GM21825 (cell line): ENCODE measurements at regions not wholly inside any gene's neighbourhood (a gene's known extent, or its start where the extent isn't known, plus 50 kb on each side); places are given as distances from the start of the nearest gene placed in this dataset.

Experiments used
- ATAC-seq: cut with Tn5 transposase; IDR thresholded peaks from one replicate; pipeline ENCODE4 v1.9.1; 2021; ENCODE audit warnings: mild to moderate bottlenecking, moderate library complexity; ENCODE audit not compliant: unreplicated experiment

DNA sequence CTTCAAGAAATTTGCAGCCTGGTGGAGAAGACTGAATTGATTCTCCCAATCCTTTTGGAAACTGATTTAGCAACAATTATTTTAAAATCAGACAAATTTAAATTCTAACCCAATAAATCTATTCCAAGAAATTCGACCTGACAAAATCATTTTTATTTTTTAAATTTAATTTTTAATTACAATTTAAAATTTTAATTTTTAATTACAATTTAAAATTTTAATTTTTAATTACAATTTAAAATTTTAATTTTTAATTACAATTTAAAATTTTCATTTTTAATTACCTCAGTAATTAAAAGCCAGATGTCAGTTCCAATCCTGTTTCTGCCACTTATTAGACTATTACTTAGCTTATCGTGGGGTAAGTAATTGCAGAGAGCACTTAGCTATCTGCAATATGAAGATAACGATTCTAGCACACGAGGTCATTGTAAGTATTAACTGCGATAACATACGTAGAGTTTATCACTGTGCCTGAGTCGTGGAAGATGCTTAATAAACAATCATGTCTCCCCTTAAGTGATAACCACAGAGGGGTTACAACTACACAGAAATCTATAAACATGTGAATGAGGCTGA is 346.4 kb upstream of the SLC24A2 start:
- no peak for ATAC-seq

DNA sequence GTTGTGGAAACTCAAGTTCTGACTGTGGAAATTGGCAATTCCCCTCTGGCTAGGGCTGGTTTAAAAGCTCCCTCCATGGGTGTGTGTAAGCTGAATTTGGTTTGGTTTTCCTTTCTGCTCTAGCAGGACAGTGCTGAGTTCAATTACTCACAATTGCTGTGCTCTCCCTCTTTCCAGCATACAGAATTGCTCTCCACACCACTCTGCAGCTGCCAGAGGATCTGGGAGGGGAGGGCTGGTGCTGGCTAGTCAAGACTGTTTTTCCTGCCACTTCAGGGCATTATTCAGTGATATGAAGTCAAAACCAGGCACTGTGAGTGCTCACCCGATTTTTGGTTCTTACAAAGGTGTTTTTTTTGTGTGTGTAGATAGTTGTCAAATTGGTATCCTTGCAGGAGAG is 336.9 kb upstream of the SLC24A2 start:
- ATAC-seq: no peak

DNA sequence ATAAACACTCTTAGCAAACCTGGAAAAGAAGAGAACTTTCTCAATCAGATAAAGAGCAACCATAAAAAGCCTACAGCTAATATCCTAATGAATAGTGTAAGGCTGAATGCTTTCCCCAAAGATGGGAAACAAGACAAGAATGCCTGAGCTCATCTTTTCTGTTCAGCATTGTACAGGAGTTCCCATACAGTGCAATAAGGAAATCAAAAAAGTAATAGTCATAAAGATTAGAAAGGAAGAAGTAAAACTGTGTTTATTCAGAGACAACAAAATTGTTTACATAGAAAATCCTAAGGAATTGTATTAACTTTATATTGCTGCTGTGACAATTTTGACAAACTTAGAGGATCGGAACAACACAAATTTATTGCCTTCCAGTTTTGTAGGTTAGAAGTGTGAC is 330.7 kb upstream of the SLC24A2 start:
- no peak for ATAC-seq

DNA sequence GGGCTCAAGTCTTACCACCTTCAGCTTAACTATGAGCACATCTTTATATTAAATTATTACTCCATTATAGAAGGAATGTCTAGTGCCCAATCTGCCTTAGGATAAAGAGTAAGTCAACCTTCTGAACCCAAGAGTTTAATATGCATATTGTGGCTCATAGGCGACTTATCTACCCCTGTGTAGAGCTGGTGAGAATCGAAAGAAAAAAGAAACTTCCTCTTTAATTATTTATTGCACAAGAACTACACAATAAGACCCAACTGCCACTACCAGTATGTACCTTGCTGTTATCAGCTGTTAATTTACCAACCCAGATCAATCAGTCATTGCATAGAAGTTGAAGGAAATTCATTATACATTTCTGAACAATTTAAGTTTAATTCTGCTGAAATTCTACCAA is 329.1 kb upstream of the SLC24A2 start:
- ATAC-seq: no peak

DNA sequence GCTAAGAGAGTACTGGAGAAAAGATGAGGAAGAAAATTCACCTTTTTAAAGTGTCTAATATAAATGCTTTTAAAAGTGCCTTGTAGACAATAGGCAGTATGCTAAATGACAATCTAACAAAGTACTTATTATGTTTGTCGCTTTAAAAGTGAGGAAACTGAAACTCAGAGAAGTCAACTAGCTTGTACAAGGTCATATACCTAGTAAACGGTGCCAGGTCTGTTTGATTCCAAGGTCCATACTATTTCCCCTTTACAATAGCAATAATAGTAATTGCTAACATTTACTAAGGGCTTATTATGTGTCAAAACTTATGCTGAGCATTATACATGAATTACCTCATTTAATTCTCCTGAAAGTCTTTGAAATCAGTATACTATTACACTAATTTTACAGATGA is 328.6 kb upstream of the SLC24A2 start:
- no peak for ATAC-seq

DNA sequence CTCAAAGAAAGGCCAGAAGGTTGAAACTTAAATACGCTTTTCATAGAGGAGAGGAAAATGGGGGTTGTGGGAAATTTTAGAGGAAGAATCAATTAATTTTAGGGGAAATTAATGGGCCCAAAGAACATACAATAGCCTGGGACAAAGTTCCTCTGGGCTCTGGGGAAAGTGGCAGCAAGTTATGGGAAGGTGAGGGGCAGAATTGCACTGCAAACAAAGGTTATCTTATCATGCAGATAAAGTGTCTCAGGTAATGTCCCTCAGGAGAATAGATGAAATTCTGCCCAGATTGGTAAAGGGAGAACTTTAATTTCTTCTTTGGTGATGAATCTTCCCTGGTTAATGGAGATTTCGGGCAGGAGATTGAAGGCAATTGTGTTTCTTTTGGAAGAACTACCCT is 326.1 kb upstream of the SLC24A2 start:
- no peak for ATAC-seq

DNA sequence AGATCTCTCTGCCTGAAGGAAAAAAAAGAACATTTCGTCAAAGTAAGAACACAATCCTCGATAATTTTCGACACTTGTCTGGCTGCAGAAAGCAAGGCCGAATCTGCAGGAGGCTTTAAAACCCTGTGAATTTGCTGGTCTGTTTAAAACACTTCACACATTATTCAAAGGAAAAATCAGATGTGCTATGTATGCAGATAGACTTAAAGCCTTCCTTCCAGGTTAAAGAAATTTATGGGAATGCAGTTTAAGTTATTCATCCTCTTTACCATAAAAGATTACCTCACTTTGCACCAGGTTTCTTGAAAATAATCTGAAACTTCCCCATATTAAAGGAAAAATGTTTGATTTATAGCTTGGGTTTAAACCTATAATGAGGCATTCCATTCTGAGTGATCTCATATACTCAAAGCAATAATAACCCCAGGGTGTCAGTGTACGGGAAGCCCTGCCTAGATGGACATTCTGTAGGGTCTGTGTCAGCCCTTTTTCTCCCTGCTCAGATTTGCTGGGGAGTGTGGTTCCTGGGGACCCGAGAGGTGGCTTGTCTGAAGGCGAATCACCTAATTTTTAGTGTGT is 323.5 kb upstream of the SLC24A2 start:
- ATAC-seq: no peak

DNA sequence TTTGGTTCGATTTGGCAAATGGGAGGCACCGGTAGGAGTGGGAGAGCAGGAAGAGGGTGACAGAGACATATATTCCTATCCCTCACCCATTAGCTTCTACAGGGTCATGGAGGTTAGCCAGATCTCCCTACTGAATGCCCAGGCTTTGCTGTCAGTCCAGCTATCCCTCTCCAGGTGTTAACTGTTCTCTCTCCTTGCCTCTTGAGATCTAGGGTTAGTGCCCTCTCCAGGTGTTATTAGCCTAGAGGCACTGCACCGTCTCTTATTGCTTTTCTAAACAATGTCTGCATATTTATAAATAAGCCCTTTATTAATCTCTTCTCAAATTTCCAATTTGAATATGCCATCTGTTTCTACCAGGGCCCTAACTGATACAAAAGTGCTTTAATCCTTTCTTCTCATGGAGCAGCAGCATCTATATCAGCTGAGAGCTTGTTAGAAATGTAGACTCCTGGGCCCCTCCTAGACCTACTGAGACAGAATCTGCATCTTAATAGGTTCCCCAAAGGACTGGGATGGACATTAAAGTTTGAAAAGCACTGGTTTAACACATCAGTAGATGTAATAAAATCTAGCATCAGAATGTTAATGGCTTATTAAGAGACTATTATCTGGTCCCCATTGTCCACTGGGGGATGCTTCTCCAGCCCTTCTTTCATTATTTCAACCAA is 322.5 kb upstream of the SLC24A2 start:
- no peak for ATAC-seq

DNA sequence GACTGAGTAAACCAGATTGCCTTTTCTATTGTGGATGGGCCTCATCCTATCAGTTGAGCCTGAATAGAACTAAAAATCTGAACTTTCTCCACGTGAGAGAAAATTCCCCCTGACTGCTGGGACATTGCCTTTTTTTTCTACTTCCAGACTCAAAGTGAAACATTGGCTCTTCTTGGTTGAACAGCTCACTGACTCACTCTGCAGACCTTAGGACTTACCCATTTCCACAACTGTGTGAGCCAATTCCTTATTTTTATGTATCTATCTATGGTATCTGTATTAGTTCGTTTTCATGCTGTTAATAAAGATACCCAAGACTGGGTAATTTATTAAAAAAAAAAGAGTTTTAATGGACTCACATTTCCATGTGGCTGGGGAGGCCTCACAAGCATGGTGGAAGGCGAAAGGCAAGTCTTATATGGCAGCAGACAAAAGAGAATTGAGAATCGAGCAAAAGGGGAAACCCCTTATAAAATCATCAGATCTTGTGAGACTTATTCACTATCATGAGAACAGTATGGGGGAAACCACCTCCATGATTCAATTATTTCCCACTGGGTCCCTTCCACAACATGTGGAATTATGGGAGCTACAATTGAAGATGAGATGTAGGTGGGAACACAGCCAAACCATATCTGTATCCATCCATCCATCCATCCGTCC is 306.7 kb upstream of the SLC24A2 start:
- no peak for ATAC-seq

DNA sequence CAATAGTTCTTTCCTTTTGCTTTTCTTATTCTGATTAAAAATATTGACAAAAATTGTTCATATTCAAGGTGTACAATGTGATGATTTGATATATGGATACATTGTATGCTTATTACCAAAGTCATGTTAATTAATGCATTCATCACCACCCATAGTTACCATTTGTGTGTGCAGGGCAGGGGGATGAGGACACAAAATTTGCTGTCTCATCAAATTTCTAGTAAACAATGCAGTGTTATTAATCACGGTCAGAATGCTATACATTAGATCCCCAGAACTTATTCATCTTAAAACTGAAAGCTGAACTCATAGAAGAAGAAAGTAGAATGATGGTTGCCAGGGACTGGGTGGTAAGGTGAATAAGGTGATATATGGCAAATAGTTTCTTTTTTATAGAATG is 303.7 kb upstream of the SLC24A2 start:
- no peak for ATAC-seq

DNA sequence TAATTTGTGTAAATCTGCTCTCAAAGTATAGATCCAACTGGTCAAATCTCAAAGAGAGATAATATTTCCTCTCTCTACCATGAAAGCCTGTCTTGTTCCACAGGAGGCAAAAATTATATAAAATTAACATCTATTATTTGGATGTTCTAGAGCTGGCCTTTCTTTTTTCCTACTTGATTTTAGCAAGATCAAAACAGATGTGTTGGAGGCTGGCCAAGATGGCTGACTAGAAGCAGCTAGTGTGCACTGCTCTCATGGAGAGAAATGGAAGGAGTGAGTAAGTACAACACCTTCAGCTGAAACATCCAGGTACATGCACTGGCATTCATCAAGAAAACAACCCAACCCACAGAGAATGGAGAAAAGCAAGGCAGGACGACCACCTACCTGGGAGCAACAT is 298.6 kb upstream of the SLC24A2 start:
- no peak for ATAC-seq

DNA sequence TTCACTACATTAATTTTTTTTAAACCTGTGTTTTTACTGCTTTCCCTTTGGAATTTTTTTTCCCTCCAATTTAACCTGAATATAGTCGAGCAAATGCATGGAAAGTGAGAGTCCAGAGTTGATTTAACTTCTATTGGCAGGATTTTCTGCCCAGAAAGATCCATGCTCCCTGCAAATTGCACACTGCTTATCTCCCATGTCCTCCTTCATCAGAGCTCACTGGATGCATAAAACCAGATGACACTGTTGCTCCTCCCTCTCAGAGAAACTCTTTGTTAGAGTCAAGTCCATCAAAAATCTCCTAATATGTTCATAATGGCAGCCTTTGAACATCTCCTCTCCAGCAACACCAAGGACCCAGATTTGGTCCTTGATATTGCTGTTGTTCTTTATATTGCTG is 297.0 kb upstream of the SLC24A2 start:
- ATAC-seq: no peak

DNA sequence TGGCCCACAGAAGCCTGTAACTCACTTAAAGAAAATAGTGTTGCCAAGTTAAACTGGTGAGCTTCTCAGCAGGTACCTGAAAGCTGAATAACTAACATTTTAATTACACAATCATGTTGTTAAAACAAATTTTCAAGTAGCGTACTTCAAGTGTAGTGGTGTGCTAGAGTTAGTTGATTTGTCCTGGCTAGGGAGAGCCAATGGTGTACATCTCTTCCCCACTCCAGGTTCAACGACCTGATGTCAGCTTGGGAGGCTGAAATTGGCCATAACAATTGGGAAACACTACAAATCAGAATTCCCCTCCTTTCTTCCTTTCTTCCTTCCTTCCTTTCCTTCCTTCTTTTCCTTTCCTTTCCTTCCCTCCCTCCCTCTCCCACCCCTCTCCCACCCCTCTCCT is 295.3 kb upstream of the SLC24A2 start:
- ATAC-seq: no peak

DNA sequence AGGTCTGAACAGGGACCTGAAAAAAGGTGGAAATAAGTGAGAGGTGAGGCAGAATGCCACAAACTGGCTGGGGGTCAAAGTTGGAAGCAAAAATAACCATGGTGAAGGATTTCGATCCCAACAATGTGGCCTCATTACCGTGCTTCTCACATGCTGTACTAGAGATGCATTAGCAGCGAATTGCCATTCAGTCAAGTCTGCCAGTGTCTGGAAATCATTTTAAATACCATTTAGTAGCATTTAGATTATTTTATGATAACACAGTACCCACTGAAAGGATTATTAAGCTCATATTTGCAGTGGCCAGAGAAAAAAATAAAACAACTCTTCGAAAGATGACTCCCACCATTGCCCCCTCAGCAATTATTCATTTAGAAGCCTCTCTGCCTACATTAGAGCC is 294.6 kb upstream of the SLC24A2 start:
- ATAC-seq: no peak

DNA sequence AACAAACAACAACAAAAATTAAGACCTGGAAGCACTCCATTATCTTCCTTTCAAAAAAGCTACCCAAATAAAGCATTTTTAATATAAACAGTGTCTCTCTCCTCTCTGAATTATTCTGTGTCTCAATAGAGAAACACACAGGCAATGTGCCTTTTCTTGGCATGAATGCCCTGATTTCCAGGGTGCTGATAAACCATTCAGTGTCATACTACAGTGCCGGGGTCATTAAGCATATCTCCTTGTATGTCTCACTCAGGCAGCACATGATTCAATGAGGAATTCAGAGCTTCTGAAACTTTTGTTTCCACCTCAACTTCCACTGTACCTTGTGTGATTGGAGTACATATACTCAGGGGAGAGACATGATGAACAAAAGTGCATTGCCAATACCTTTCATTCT is 294.0 kb upstream of the SLC24A2 start:
- ATAC-seq: no peak

DNA sequence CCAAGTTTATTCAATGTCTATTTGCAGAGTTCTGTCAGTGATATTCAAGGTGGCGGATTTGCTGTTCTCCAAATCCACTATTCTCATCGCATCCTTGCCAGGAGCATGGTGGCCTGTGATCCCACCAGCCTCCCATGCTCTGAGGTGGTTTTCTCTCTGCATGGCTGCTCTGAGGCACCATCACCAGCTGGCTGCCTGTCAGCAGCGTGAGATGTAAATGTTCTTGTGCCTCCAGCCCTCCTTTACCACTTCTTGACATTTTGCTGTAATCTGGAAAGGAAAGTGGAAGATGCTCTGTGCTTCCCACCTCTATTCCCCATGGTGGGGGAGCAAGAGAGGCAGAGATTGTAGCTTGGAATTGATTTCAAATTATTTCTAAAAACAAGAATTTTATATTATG is 293.6 kb upstream of the SLC24A2 start:
- ATAC-seq: no peak

DNA sequence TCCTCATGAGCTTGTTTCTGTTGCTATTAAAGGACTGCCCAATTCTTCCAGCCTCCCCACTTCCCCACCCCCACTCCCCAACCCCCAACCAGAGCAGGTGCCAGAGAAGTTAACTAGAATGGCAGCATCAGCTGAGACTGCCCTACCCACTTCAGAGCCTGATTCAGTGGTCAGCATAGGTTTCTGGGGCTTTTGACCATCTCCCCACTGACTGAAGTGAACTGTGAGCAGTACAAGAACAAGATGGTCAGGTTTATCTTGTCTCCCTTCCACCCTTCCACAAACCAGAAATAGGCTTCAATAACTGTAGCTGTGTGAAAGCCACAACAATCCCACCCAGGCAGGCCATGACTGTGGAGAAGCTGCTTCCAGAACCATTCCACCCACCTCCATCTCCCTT is 289.4 kb upstream of the SLC24A2 start:
- ATAC-seq: no peak

DNA sequence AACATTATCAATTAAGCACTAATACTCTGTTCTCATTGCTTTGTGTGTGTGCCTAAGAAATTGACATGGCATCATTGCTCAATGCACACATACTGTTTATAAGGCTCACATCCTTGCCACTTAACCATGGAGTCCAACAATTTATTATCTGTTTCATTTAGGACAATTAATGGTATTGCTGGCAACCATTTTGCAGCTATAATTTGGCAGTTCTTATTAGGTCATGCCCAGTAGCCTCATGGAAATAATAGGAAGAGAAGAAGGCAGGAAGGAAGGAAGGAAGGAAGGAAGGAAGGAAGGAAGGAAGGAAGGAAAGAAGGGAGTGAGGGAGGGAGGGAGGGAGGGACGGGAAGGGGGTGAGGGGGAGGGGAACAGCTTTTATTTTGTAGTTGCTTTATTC is 285.5 kb upstream of the SLC24A2 start:
- no peak for ATAC-seq

DNA sequence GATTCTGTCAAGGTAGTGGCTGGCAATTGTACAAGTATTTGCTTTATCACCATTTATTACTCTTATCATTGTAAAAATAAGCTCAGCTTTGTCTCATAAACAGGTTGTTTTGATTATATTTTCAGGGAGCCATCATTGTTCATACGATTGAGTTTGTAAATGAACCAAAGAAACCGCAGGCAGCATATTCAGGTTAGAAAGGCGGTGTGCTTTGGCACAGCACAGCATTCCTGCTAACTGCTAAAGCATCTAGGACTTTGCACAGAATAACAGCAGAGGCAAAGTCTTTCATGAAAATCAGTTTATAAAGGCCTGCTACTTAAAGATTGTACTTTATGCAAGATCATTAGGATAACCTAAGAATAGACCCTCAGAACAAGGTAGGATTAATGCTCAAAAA is 281.5 kb upstream of the SLC24A2 start:
- ATAC-seq: no peak

DNA sequence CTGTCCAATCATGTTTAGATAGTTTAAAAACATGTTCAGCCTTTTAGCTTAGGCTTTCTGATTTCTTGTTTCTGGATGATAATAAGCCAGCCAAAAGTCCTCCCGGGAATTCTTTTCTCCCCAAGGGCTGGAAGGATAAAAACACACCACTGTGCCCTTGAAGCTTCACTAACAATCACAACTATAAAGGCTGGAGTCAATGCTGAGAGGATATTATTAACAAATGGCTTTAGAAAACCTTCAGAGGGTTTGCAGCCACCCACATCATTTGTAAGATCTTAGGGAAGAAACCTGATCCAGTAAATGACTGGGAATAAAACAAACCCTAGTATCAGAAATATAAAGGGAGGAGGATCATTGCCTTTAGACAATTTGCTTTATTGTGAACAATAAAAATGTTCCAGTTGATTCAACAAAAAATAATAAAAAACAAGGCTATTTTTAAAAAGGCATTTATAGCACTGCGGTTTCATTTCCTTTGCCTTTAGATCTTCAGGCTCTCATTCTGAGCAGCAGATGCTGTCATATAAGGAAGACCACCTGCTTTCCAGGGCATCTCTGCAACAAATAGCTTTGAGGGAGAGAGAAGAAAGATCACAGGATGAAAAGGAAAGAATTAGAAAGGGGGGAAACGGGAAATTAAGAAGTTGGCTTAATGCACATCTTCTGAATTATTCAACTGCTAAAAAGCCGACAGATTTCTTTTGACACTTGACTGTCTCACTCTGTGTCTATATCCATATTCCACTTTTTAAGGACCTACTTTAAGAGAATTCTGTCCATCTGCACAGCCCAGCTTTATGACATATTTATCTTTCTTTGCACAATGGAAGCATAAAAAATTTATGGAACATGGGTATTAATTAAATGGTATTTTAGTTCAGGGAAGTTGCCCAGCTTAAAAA is 277.2 kb upstream of the SLC24A2 start:
- ATAC-seq: no peak

DNA sequence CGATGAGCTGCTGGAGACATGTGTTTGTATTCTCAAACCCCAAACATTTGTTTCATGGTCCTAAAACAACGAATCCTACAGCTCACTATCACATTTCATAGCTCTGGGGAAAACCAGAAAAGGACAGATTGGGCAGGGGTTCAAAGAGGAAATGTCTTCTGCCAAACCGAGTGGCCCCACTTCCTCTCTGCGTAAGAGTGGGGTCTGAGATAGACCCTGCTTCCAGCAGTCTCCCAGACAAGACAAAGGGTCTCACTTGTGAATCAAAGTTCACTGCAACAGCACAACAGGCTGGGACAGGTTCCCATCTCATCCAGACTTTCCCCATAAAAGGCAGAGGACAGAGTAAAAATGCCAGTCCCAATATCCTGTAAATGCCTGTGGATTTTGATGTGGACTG is 276.2 kb upstream of the SLC24A2 start:
- ATAC-seq: no peak
